ENCODE measurements at regions not wholly inside any gene's neighbourhood (a gene's known extent, or its start where the extent isn't known, plus 50 kb on each side); places are given as distances from the start of the nearest gene placed in this dataset.

GRCh38 chr20:55605594-55605993 is 399.7 kb downstream of the CBLN4 start:
- DNase-seq (ENCODE audit: low read depth): no peak

- DNase-seq (ENCODE audit: low read depth): no peak
Measured at GRCh38 chr20:55597526-55597925, 407.8 kb downstream of the CBLN4 start.

GRCh38 chr20:55596431-55596830 is 408.9 kb downstream of the CBLN4 start:
- no peak for DNase-seq (ENCODE audit: low read depth)

GRCh38 chr20:55592866-55593265 is 412.5 kb downstream of the CBLN4 start:
- DNase-seq (ENCODE audit: low read depth): no peak

- no peak for DNase-seq (ENCODE audit: low read depth)
Measured at GRCh38 chr20:55586610-55587009, 418.7 kb downstream of the CBLN4 start.

GRCh38 chr20:55584964-55585363 is 420.4 kb downstream of the CBLN4 start:
- no peak for DNase-seq (ENCODE audit: low read depth)

GRCh38 chr20:55584307-55584706 is 421.0 kb downstream of the CBLN4 start:
- no peak for DNase-seq (ENCODE audit: low read depth)

- no peak for DNase-seq (ENCODE audit: low read depth)
Measured at GRCh38 chr20:55583036-55583435, 422.3 kb downstream of the CBLN4 start.

GRCh38 chr20:55582498-55582897 is 422.8 kb downstream of the CBLN4 start:
- no peak for DNase-seq (ENCODE audit: low read depth)

- no peak for DNase-seq (ENCODE audit: low read depth)
Measured at GRCh38 chr20:55581519-55581918, 423.8 kb downstream of the CBLN4 start.

GRCh38 chr20:55580475-55580874 is 424.8 kb downstream of the CBLN4 start:
- DNase-seq (ENCODE audit: low read depth): no peak

- no peak for DNase-seq (ENCODE audit: low read depth)
Measured at GRCh38 chr20:55579802-55580201, 425.5 kb downstream of the CBLN4 start.

GRCh38 chr20:55576981-55577380 is 428.3 kb downstream of the CBLN4 start:
- DNase-seq (ENCODE audit: low read depth): no peak

GRCh38 chr20:55569084-55569483 is 436.2 kb downstream of the CBLN4 start:
- no peak for DNase-seq (ENCODE audit: low read depth)

GRCh38 chr20:55567826-55568225 is 437.5 kb downstream of the CBLN4 start:
- no peak for DNase-seq (ENCODE audit: low read depth)

GRCh38 chr20:55565096-55565773 is 440.1 kb downstream of the CBLN4 start:
- DNase-seq (ENCODE audit: low read depth): no peak

GRCh38 chr20:55561259-55561658 is 444.1 kb downstream of the CBLN4 start:
- no peak for DNase-seq (ENCODE audit: low read depth)

- DNase-seq (ENCODE audit: low read depth): no peak
Measured at GRCh38 chr20:55557191-55557590, 448.1 kb downstream of the CBLN4 start.

GRCh38 chr20:55555075-55555650 is 450.2 kb downstream of the CBLN4 start:
- DNase-seq (ENCODE audit: low read depth): no peak

GRCh38 chr20:55544638-55545037 is 460.7 kb downstream of the CBLN4 start:
- DNase-seq (ENCODE audit: low read depth): no peak

- DNase-seq (ENCODE audit: low read depth): no peak
Measured at GRCh38 chr20:55540486-55540885, 464.8 kb downstream of the CBLN4 start.

GRCh38 chr20:55540013-55540412 is 465.3 kb downstream of the CBLN4 start:
- DNase-seq (ENCODE audit: low read depth): no peak

- DNase-seq (ENCODE audit: low read depth): no peak
Measured at GRCh38 chr20:55538261-55538908, 466.9 kb downstream of the CBLN4 start.
